C1 segment of cervical spinal cord (tissue), 14 donors: ENCODE measurements at regions not wholly inside any gene's neighbourhood (a gene's known extent, or its start where the extent isn't known, plus 50 kb on each side); places are given as distances from the start of the nearest gene placed in this dataset.

ENCODE experiments used
- DNase-seq, 14 donors: peaks; one replicate each; lab custom pipeline; 2025; lab: John Stamatoyannopoulos, UW

GRCh38 chr2:145609951-145610350, 1090.0 kb upstream of the ZEB2 start:
- DNase-seq, result no peak

GRCh38 chr2:145601361-145601925, 1081.5 kb upstream of the ZEB2 start:
- DNase-seq, result no peak

- DNase-seq, result no peak
These were observed 1080.9 kb upstream of the ZEB2 start for GRCh38 chr2:145600811-145601210.

DNA sequence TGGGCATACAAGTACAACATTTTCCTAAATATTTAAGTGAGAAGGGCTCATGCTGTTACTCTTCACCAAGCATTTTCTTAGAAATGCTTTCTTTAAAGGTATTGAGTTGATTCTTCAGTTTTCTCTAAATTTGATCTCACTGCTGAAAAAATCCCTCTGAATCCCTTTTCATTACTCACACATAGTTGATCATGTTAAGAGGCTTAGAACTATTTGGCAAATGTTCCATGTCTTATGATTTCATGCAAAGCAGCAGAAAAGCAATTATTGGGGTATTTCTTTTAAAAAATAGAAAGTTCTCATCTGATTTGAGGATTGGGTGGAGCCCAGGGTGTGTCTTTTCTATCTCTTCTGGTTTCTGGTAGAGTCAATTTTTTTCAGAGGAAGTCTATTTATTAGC, 1079.8 kb upstream of the ZEB2 start:
- DNase-seq, result no peak

GRCh38 chr2:145598434-145598833, 1078.5 kb upstream of the ZEB2 start:
- no peak for DNase-seq

DNA sequence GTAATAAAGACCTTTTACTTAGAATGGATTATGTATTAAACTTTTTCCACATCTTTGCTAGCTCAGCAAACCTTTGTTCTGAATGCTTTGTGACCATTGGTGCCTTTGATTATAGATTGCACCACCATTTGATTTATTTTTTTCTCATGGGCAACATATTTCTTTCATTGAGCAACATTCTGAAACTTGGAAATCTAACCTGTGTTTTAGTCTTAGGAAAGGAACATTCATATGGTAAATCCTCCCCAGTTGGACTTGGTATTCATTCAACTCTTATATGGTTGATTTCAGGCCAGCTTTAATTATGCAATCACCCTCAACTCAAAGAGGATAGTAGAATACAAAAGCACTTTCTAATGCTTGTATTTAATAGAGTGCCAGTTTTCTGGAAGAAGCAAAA, 1077.9 kb upstream of the ZEB2 start:
- DNase-seq, result no peak

- no peak for DNase-seq
These were observed 1077.1 kb upstream of the ZEB2 start for GRCh38 chr2:145597006-145597405.

DNA sequence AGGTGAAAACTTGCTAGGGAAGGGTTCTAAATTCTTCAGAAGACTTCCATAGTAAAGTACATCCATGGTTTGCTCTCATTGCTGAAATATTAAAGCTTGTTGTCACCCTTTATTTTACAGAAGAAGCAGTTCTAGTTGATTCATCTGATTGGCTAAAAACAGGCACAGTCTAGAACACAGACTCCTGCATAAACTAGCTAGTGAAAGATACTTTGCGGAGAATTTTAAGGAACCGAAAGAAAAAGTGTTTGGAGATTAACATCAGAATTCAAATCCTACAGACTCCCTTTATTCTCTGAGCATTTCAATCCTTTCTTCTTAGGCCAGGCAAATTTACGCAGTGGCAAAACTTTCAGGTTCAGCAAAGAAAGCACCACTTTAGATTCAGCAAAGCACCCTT, 1076.5 kb upstream of the ZEB2 start:
- no peak for DNase-seq

- DNase-seq, result no peak
These were observed 1075.4 kb upstream of the ZEB2 start for GRCh38 chr2:145595296-145595695.

- DNase-seq, result no peak
These were observed 1074.2 kb upstream of the ZEB2 start for GRCh38 chr2:145593991-145594614.

DNA sequence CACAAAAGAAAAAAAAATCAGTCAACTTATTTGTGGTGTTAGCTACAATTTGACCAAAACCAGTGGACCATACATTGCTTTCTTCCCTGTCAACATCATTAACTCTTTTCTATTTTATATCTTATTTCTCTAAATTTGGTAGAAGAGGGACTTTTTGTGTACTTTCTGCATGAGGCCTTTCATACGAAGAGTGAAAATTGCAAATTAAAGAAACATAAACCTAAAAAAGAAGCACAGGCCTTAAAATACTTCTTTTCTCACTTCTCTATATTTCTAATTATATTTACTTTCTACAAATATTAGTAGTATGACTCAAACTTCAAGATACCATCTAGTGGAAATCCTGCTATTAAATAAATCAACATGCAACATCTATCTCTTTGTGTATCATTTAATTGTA, 1073.4 kb upstream of the ZEB2 start:
- no peak for DNase-seq

- no peak for DNase-seq
These were observed 1072.4 kb upstream of the ZEB2 start for GRCh38 chr2:145592361-145592760.

DNA sequence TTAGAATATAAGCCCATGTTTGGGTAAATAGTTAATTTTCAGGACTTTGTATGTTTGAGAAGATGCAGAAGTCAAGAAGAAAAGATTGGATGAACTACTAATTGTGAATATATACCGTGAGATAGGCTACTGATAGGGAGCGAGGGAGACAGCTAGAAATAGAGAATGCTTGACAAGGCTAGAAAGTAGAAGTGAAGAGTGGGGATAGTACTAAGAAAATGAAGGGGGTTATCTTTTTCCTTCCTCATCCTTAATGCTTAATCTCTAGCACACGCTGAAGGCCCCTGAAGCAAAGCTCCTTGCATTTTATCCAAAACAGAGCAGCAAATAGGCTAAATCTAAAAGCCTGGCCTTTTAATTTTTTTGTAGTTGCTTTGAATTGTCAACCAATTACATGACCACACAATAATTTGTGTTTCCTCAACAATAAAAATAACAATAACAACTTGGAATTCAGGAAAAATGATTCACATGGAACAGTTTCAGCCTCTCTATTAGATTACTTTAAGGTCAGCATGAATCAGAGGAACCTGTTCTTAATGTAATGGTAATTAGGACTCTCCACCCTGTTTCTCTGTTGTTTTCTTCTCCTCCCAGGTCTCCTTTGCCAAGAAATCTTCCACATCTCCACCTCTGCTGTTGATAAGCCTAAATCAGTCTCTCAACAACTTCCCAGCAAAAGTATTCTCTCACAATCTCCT, 1071.3 kb upstream of the ZEB2 start:
- DNase-seq, result no peak

DNA sequence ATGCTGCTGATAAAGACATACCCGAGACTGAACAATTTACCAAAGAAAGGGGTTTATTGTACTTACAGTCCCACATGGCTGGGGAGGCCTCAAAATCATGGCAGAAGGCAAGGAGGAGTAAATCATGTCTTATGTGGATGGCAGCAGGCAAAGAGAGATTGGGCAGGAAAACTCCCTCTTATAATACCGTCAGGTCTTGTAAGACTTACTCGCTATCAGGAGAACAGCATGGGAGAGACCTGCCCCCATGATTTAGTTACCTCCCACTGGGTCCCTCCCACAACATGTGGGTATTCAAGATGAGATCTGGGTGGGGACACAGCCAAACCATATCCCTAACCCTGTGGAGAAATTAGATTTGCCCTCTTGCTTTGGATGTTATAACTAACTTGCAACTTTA, 1068.0 kb upstream of the ZEB2 start:
- DNase-seq, result no peak

DNA sequence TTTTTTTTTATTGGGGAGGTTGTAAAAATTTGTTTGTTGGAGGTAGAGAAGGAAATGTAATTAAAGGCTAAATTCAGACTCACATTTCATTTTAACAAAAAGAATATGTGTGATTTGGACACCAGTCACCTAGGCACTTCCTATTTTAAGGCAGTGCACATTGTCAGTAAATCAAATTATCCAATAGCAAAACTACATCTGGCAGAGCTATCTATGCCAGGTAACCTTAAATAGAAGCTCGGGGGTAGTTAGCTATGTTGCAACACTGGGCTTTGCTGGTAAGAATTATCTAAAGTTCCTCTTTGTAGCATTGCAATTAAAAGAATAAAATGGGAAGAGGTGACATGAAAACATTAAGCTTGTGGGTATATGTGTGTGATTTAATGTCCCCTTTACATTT, 1064.4 kb upstream of the ZEB2 start:
- DNase-seq, result no peak

GRCh38 chr2:145573608-145574007, 1053.7 kb upstream of the ZEB2 start:
- DNase-seq, result no peak

DNA sequence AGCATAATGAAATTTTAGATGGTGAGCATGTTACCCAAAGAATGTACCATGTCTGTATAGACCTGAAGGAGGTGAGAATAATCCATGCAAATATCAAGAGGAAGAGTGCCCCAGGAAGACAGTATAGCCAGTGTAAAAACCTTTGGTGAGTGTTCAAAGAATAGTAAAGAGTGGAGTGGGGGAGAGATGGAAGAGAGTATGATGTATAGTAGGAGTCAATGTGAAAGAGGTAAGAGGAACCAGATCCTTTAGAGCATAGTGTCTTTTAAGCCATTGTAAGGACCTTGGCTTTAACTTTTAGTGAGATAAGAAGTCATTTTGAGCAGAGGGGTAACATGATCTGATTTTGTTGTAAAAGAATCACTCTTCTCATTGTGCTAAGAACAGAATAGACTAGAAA, 1052.3 kb upstream of the ZEB2 start:
- DNase-seq, result no peak

DNA sequence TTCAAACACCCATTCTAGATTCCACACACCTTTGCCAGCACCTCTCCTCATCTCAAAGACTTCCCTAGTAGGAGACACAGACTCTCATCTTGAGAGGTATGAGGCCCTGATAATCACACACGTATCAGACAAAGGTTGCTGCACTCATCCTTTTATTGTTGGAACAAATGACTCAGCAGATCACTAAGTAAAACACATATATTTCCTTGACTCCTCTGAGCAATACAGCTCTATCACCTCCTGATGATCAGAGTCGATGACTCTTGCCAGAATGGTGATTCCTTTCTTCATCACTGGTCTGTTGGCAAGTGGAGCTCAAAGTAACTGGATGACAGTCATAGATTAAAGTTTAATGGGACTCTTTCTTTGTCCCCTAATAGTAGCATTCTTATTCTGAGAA, 1049.2 kb upstream of the ZEB2 start:
- no peak for DNase-seq

DNA sequence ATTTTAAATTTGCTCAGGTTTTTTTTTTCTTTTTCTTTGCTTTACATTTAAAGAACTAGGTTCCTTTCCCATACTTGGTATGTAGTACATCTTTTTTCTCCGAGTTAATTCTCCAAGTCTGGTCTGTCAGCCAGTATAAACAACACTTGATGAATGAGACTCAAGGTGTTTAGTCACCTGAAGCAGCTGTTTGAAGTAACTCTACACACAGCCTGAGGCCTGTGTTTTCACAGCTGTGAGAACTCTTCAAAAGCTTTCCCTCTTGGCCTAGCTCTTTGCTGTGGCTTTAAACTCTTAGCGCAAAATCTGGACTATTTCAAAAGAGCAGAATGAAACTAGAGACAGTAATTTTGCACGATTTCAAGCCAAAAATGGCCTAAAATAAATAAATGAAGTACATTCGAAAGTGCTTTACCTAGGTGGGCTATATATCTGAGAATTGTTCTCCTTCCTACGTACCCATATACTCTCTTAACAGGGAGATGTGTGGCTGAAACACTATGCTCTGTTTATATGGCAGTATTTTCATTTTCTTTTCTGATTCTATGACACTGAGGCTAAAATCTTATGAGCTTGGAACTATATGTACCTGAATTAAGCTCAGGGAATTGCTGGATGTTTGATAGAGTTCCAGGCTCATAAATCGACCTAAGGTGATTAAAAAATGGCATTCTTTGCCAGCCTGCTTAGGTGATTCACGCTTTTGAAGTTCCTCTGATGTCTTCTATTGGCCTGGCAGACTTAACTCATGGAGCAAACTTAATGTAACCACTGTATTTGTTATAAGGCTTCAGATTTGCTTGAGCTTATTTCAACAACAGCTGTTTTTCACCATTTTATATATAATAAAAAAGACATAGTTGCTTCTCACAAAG, 1044.1 kb upstream of the ZEB2 start:
- no peak for DNase-seq

DNA sequence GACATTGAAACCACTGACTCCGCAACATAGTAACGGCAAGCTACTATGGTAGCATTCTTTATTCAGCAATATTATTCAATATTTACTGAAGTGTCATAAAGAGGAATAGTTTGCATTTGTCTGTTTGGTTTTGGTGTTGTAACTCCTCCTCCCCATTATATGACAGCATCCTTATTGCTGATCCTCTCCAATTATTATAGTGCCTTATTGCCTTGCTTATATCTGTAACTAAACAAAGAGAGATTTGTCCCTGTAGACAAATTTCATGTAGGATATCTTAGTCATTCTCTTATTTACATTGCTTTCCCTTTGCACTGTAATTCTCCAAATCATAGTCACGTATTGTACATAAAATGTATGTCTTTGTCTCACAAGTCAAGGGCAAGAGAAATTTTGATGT, 1041.2 kb upstream of the ZEB2 start:
- DNase-seq, result no peak

DNA sequence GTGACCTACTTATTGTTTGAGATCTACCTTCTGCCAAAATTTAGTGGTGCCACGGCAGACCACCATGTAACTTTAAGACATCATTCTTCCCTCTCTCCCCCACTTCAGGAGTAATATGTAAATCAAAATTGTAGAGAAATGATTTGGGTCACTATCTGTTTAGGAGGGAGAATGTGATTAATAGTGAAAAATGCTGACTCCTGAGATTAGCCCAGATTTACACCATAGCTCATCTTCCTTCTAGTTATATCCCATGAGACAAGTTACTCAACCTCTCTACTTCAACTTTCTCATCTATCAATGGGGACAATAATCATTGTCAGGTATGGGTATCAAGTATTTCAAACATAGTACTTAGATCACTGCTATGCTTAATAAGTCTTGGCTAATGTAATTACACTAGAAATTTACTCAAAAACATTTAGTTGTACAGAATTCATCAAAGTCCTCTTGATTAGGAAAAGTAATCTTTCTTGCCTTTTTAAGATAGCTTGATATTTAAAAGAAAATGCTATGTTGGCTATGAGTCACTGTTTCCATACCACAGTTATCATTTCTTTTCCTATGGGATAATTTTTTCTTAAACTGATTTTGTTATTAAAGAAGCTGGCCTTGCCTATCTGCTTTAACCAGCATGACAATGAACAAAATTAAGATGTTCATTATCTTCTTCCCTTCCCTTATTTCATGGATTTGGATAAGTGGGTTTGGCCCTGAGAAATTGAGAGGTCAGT, 1038.9 kb upstream of the ZEB2 start:
- DNase-seq, result no peak

DNA sequence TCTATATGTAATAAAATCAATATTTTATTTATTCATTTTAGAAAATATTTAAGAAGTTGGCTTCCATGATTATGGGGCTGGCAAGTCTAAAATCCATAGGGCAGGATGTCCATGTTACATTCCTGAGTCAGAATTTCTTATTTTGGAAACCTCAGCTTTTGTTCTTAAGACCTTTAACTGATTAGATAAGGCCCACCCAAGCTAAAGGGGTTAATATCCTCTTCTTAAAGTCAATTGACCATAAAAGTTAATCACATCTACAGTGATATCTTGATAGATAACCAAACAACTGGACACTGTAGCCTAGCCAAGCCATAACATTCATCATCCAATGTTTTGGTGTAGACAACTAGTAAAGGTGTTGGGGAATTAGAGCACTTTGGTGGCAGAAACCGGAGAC, 1035.4 kb upstream of the ZEB2 start:
- DNase-seq, result no peak
